PC-9 (cell line): ENCODE measurements at regions not wholly inside any gene's neighbourhood (a gene's known extent, or its start where the extent isn't known, plus 50 kb on each side); places are given as distances from the start of the nearest gene placed in this dataset.

Source experiments
- BruUV-seq: library from RNA; stranded (reverse); fragments of 400-500 nt; replicated peaks from 2 replicates; lab custom pipeline; 2021; lab: Mats Ljungman, UMichigan
- CTCF ChIA-PET: fragments of 300-600 bp; sonication (Branson Sonifier 250); formaldehyde crosslinking; loops from one replicate; lab custom pipeline; 2022; ENCODE audit warnings: antibody characterized with exemption; lab: Charles Lee
- POLR2A ChIA-PET: fragments of 300-600 bp; sonication (Branson Sonifier 250); formaldehyde crosslinking; loops from one replicate; lab custom pipeline; 2022; ENCODE audit warnings: antibody characterized with exemption; ENCODE audit not compliant: unreplicated experiment; lab: Charles Lee
- DNase-seq, 2 experiments: peaks; one replicate each; pipeline versions ENCODE4 v3.0.0 to v3.0.0-alpha.2; 2015 to 2022; ENCODE audit warnings: mixed read lengths in 1 of 2
- H2AFZ ChIP-seq: fragments of 200-600 bp; sonication (generic); 2 replicates; pipeline ENCODE4 v1.8.1; 2017; ENCODE audit warnings: antibody characterized with exemption
- H3F3A ChIP-seq: fragments of 200-600 bp; sonication (generic); 2 replicates; pipeline ENCODE4 v1.8.1; 2017; ENCODE audit warnings: antibody characterized with exemption, mild to moderate bottlenecking, low read depth; ENCODE audit not compliant: insufficient read depth
- H3K27ac ChIP-seq: fragments of 200-600 bp; sonication (generic); 2 replicates; pipeline ENCODE4 v1.6.1; 2016; ENCODE audit warnings: mixed run types
- H3K27me3 ChIP-seq: fragments of 200-600 bp; sonication (generic); 2 replicates; pipeline ENCODE4 v1.6.1; 2016; ENCODE audit warnings: low read depth, mixed run types; ENCODE audit not compliant: insufficient read depth
- H3K36me3 ChIP-seq: fragments of 200-600 bp; sonication (generic); 2 replicates; pipeline ENCODE4 v1.6.1; 2016; ENCODE audit warnings: low read depth, mixed run types
- H3K4me1 ChIP-seq: fragments of 200-600 bp; sonication (generic); replicated peaks from 2 replicates; pipeline ENCODE4 v1.6.1; 2016; ENCODE audit warnings: mixed run types; ENCODE audit not compliant: insufficient read depth
- H3K4me2 ChIP-seq: fragments of 200-600 bp; sonication (generic); 2 replicates; pipeline ENCODE4 v1.6.1; 2017; ENCODE audit warnings: mixed run types
- H3K4me3 ChIP-seq: fragments of 200-600 bp; sonication (generic); 2 replicates; pipeline ENCODE4 v1.6.1; 2016; ENCODE audit warnings: mixed run types
- H3K79me2 ChIP-seq: fragments of 200-600 bp; sonication (generic); 2 replicates; pipeline ENCODE4 v1.6.1; 2017; ENCODE audit warnings: low read depth, mixed run types
- H3K9me2 ChIP-seq: fragments of 200-600 bp; sonication (generic); 2 replicates; pipeline ENCODE4 v1.8.1; 2017; ENCODE audit warnings: mild to moderate bottlenecking; ENCODE audit not compliant: insufficient read depth
- H3K9me3 ChIP-seq: fragments of 200-600 bp; sonication (generic); 2 replicates; pipeline ENCODE4 v1.8.1; 2016; ENCODE audit warnings: low read depth; ENCODE audit not compliant: insufficient read depth
- H4K20me1 ChIP-seq: fragments of 200-600 bp; sonication (generic); 2 replicates; pipeline ENCODE4 v1.8.1; 2017; ENCODE audit not compliant: insufficient read depth
- CTCF ChIP-seq: fragments of 200-600 bp; sonication (generic); conservative IDR thresholded peaks from 2 replicates; pipeline ENCODE4 v1.6.1; 2017; ENCODE audit warnings: mixed run types, antibody characterized with exemption, mild to moderate bottlenecking, moderate library complexity
- EZH2 ChIP-seq: fragments of 200-600 bp; sonication (generic); IDR thresholded peaks from 2 replicates; pipeline ENCODE4 v1.8.0; 2017; ENCODE audit warnings: antibody characterized with exemption, low read depth
- intact Hi-C: fragments of 100-400 bp; cut with micrococcal nuclease; formaldehyde crosslinking; loops from one replicate; pipeline ENCODE4 v1.10.0; 2022; ENCODE audit not compliant: unreplicated experiment

- DNase-seq: no peak
- CTCF ChIA-PET: no interaction called here
- no peak overlapping the region for H3K4me3 ChIP-seq
- H3K4me1 ChIP-seq: no peaks in the 10 kb centered on the region
- H2AFZ ChIP-seq: no peak overlapping the region
- no peaks in the 10 kb centered on the region for H3K36me3 ChIP-seq
- H3K4me2 ChIP-seq: no peak overlapping the region
- TF ChIP-seq EZH2 (no peak), CTCF (no peak)
- no peaks in the 10 kb centered on the region for H4K20me1 ChIP-seq
- no peaks in the 10 kb centered on the region for H3F3A ChIP-seq
- POLR2A ChIA-PET: no interaction called here
- no TSS peak for BruUV-seq
- H3K9me3 ChIP-seq: no peaks in the 10 kb centered on the region
- H3K9me2 ChIP-seq: no peaks in the 10 kb centered on the region
- intact Hi-C loops: no loop called here
- H3K27ac ChIP-seq: no peak overlapping the region
- H3K79me2 ChIP-seq: no peaks in the 10 kb centered on the region
- peaks cover 91% of the 10 kb centered on the region for H3K27me3 ChIP-seq
Observed at GRCh38 chr13:28597641-28598040, 61.3 kb upstream of the POMP start.

GRCh38 chr13:28590461-28590860 is 68.5 kb upstream of the POMP start:
- Histone ChIP-seq H2AFZ (no peak overlapping the region), H3F3A (no peaks in the 10 kb centered on the region), H3K79me2 (no peaks in the 10 kb centered on the region), H3K4me2 (no peak overlapping the region), H3K4me1 (no peaks in the 10 kb centered on the region), H3K36me3 (no peaks in the 10 kb centered on the region), H3K9me3 (no peaks in the 10 kb centered on the region), H3K9me2 (no peaks in the 10 kb centered on the region), H3K27ac (no peak overlapping the region), H4K20me1 (no peaks in the 10 kb centered on the region), H3K27me3 (peaks cover 62% of the 10 kb centered on the region), H3K4me3 (no peak overlapping the region)
- no peak for DNase-seq
- CTCF ChIA-PET: no interaction called here
- no TSS peak for BruUV-seq
- TF ChIP-seq CTCF (no peak), EZH2 (no peak)
- POLR2A ChIA-PET: no interaction called here
- intact Hi-C loops: no loop called here

- Histone ChIP-seq H4K20me1 (no peaks in the 10 kb centered on the region), H3K4me2 (no peak overlapping the region), H3F3A (no peaks in the 10 kb centered on the region), H2AFZ (no peak overlapping the region), H3K79me2 (no peaks in the 10 kb centered on the region), H3K9me2 (no peaks in the 10 kb centered on the region), H3K4me1 (no peaks in the 10 kb centered on the region), H3K9me3 (no peaks in the 10 kb centered on the region), H3K27me3 (peaks cover 64% of the 10 kb centered on the region), H3K4me3 (no peak overlapping the region), H3K36me3 (no peaks in the 10 kb centered on the region), H3K27ac (no peak overlapping the region)
- BruUV-seq: no TSS peak
- intact Hi-C loops: no loop called here
- POLR2A ChIA-PET: no interaction called here
- no peak for TF ChIP-seq EZH2
- no peak for TF ChIP-seq CTCF
- CTCF ChIA-PET: no interaction called here
- DNase-seq: no peak
Observed at GRCh38 chr13:28588296-28588695, 70.6 kb upstream of the POMP start.
